GM21447 (cell line): ENCODE measurements at regions not wholly inside any gene's neighbourhood (a gene's known extent, or its start where the extent isn't known, plus 50 kb on each side); places are given as distances from the start of the nearest gene placed in this dataset.

ENCODE experiments used
- ATAC-seq: cut with Tn5 transposase; IDR thresholded peaks from one replicate; pipeline ENCODE4 v1.9.1; 2021; ENCODE audit not compliant: unreplicated experiment

DNA sequence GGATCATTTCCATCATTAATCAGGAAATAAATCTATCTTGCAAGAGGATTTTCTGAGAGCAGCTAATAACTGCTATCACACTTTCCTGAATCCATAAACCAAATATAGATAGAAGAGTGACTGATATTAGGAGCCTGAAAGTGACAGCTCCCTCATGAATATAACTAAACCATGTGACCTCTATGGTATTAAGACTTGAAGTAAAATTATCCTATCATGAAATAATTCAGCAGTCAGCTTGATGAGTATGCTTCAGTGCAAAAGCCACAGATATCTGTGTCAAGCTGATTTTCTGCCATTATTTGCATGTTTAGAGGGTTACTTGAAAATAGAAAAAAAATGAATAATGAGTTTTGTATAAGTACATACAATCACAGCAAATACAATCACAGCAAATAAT lies 80.1 kb upstream of the PPP1R3A start:
- no peak for ATAC-seq

DNA sequence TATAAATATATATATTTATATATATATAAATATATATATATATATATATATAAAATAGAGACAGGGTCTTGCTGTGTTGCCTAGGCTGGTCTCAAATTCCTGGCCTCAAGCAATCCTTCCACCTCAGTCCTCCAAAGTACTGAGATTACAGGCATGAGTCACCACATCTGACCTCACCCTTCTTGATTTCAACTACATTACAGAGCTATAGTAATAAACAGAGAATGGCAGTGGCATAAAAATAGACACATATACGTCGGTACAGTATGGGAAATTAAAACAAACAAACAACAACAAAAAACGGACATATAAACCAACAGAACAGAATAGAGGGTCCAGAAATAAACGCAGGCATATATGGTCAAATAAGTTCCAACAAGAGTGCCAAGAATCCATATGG lies 77.6 kb upstream of the PPP1R3A start:
- ATAC-seq: no peak

DNA sequence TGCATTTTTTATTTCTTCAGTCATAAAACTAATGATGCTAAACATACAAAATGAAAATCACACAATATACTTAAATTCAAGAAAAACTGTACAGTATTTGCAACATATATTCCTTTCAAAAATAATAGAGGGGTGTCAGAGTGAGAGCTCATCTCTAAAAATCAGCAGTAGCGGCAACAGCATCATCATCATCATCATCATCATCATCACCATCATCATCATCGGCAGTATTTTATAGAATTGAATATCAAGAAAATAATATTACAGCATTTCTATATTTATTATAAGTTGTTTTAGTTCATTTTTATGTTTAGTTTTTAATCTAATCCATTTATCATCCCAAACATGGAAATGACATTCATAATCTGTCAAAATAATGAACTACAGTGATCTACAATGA lies 67.4 kb upstream of the PPP1R3A start:
- ATAC-seq: no peak

DNA sequence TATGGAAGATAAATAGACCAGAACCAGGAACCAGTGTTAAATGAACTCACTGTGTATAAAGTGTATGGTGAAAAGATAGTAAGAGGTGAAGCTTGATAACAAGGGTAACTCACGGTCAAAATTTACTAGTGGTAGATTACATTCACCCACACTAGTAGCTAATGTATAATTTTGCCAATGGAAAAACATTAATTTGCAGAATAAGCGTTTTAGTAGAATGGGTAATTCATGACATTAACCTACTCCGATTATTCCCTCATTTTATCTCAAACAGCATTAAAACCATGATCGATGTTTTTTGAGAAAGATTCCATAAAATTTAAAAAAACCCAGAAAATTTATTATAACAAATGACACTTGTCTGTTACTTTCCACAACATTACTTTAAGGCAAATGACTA lies 57.7 kb upstream of the PPP1R3A start:
- no peak for ATAC-seq

DNA sequence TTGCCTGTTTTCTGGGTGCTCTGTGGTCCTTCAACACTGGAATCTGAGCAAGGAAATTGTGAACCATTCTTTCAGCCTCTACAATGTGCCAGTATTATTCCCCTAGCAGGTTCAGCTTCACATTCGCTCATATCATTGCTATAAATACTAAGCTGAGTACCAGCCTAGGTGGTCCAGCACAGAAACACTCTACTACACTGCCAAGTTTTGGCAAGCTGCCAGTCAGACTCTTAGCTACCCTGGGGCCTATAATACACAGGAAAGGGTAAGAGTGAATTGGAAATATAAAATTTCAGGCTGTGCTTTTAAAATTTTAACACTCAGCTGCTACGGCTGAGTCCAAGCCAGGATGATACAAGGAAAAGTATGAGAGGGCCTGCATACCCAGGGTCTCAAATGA lies 49.9 kb upstream of the PPP1R3A start:
- ATAC-seq: no peak
